ENCODE measurements at regions not wholly inside any gene's neighbourhood (a gene's known extent, or its start where the extent isn't known, plus 50 kb on each side); places are given as distances from the start of the nearest gene placed in this dataset.

DNA sequence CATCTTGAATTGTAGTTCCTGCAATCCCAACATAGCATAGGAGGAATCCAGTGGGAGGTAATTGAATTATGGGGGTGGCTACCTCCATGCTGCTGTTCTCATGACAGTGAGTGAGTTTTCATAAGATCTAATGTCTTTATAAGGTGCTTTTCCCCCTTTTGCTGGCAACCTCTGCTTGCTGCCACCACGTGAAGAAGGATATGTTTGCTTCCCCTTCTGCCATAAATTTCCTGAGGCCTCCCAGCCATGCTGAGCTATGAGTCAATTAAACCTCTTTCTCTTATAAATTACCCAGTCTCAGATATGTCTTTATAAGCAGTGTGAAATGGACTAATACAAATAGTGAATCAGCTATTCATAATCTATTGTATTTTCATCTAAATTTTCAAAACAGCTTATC is 537.3 kb downstream of the EPHA3 start:
- no peak overlapping the region for H3K4me3 ChIP-seq
- peaks cover 39% of the 10 kb centered on the region for H3K9me3 ChIP-seq (replicated peaks)
- no peaks in the 10 kb centered on the region for H3K27me3 ChIP-seq (ENCODE audit: low read depth)
- no peaks in the 10 kb centered on the region for H3K4me1 ChIP-seq
- TF ChIP-seq, protein P1, sequence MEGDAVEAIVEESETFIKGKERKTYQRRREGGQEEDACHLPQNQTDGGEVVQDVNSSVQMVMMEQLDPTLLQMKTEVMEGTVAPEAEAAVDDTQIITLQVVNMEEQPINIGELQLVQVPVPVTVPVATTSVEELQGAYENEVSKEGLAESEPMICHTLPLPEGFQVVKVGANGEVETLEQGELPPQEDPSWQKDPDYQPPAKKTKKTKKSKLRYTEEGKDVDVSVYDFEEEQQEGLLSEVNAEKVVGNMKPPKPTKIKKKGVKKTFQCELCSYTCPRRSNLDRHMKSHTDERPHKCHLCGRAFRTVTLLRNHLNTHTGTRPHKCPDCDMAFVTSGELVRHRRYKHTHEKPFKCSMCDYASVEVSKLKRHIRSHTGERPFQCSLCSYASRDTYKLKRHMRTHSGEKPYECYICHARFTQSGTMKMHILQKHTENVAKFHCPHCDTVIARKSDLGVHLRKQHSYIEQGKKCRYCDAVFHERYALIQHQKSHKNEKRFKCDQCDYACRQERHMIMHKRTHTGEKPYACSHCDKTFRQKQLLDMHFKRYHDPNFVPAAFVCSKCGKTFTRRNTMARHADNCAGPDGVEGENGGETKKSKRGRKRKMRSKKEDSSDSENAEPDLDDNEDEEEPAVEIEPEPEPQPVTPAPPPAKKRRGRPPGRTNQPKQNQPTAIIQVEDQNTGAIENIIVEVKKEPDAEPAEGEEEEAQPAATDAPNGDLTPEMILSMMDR (IDR thresholded peaks at IDR 0.05; ENCODE audit: borderline replicate concordance): no peak
- no peak overlapping the region for H3K27ac ChIP-seq (replicated peaks)
- no peaks in the 10 kb centered on the region for H3K36me3 ChIP-seq
- DNase-seq: no peak
- intact Hi-C loops (cut with micrococcal nuclease): no loop called here

DNA sequence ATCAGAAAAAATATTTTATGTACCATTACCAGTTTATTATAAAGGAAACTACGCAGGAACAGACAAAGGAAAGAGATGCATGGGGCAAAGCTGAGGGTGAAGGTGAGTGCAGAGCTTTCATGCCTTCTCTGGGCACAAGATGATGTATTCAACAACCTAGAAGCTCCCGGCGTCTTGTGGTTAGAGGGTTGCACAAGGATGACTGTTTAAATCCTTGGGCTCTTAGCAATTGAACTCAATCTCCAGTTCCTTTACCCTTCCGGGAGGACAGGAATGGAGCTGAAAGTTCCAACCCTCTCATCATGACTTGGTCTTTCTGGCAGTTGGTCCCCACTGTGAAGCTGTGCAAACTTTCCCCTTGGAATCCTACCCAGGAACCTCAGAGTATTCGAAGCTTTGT is 542.0 kb downstream of the EPHA3 start:
- Histone ChIP-seq H3K27ac (replicated peaks) (no peak overlapping the region), H3K9me3 (replicated peaks) (no peaks in the 10 kb centered on the region), H3K4me3 (no peak overlapping the region), H3K4me1 (no peaks in the 10 kb centered on the region), H3K27me3 (ENCODE audit: low read depth) (no peaks in the 10 kb centered on the region), H3K36me3 (no peaks in the 10 kb centered on the region)
- TF ChIP-seq, protein P1 (IDR thresholded peaks at IDR 0.05; ENCODE audit: borderline replicate concordance): no peak
- no peak for DNase-seq
- intact Hi-C loops (cut with micrococcal nuclease): no loop called here

DNA sequence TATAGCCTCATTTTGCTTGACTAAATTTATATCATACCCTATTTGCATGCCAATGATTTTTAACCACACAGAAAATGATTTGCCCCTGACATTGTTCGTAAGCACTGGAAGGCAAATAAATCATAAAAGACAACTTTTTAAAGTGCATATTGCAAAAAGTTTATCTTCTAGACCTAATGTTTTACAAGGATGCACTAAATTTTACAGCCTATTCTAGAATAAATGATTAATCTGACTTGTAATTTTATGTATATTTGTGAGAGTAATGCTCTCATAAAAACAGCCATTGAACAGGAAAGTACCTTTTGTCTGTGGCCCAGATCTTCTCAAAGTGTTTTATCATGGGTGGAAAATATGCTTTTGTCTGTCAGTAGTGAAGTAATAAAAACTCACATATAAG is 546.6 kb downstream of the EPHA3 start:
- Histone ChIP-seq H3K27me3 (ENCODE audit: low read depth) (no peaks in the 10 kb centered on the region), H3K4me1 (no peaks in the 10 kb centered on the region), H3K36me3 (no peaks in the 10 kb centered on the region), H3K27ac (replicated peaks) (no peak overlapping the region), H3K4me3 (no peak overlapping the region), H3K9me3 (replicated peaks) (peaks cover 23% of the 10 kb centered on the region)
- TF ChIP-seq, protein P1 (IDR thresholded peaks at IDR 0.05; ENCODE audit: borderline replicate concordance): no peak
- intact Hi-C loops (cut with micrococcal nuclease): no loop called here
- DNase-seq: no peak

DNA sequence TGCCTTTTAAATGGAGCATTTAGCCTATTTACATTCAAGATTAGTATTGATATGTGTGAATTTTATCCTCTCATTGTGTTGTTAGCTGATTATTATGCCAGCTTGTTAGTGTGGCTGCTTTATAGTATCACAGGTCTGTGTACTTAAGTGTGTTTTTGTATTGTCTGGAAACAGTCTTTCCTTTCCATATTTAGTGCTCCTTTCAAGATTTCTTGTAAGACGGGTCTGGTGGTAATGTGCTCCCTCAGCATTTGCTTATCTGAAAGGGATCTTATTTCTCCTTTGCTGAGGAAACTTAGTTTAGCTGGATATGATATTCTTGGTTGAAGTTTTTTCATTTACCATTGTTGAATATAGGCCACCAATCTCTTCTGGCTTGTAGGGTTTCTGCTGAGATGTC is 549.0 kb downstream of the EPHA3 start:
- Histone ChIP-seq H3K9me3 (replicated peaks) (peaks cover 23% of the 10 kb centered on the region), H3K27me3 (ENCODE audit: low read depth) (no peaks in the 10 kb centered on the region), H3K27ac (replicated peaks) (no peak overlapping the region), H3K4me3 (no peak overlapping the region), H3K4me1 (no peaks in the 10 kb centered on the region), H3K36me3 (no peaks in the 10 kb centered on the region)
- intact Hi-C loops (cut with micrococcal nuclease): no loop called here
- TF ChIP-seq, protein P1 (IDR thresholded peaks at IDR 0.05; ENCODE audit: borderline replicate concordance): no peak
- no peak for DNase-seq

DNA sequence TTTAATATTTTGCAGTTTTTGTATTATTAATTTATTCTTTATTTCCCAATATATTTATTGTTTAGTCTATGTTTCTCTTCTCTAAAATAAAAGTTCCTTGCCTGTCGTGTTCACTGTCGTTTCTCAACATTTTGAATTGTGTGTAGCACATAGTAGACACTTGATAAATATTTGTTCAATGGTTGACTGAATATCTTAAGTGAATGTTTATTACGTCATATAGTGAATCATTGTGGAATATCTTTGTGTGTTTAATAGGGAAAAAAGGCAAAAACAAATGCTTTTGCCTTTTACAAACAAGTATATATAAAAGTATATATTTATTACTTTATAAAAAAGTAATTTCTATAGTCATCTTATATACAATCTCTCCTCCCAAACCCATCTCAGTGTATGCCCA is 572.3 kb downstream of the EPHA3 start:
- intact Hi-C loops (cut with micrococcal nuclease): no loop called here
- TF ChIP-seq, protein P1 (IDR thresholded peaks at IDR 0.05; ENCODE audit: borderline replicate concordance): no peak
- no peak for DNase-seq
- no peaks in the 10 kb centered on the region for H3K4me1 ChIP-seq
- H3K9me3 ChIP-seq (replicated peaks): no peaks in the 10 kb centered on the region
- no peak overlapping the region for H3K27ac ChIP-seq (replicated peaks)
- H3K27me3 ChIP-seq (ENCODE audit: low read depth): no peaks in the 10 kb centered on the region
- no peaks in the 10 kb centered on the region for H3K36me3 ChIP-seq
- H3K4me3 ChIP-seq: no peak overlapping the region

DNA sequence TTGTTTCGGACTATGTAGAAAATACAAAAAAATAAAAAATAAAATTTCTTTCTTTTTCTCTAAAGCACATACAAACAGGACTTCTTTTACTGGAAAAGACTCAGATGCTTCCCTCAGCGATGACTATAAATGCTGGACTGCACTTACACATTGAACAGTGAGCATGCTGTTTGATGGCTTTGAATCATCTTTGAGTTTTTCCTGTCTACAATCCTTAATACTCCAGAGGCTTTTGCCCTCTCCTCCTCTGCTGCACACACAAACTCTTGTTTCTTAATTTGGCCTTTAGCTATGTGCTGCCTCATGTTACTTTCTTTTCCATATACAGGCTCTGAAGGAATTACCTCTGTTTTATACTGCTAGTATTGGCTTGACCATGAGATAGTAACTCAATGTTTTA is 575.1 kb downstream of the EPHA3 start:
- intact Hi-C loops (cut with micrococcal nuclease): no loop called here
- Histone ChIP-seq H3K27ac (replicated peaks) (no peak overlapping the region), H3K36me3 (no peaks in the 10 kb centered on the region), H3K27me3 (ENCODE audit: low read depth) (no peaks in the 10 kb centered on the region), H3K9me3 (replicated peaks) (no peaks in the 10 kb centered on the region), H3K4me1 (no peaks in the 10 kb centered on the region), H3K4me3 (no peak overlapping the region)
- no peak for DNase-seq
- TF ChIP-seq, protein P1 (IDR thresholded peaks at IDR 0.05; ENCODE audit: borderline replicate concordance): no peak

Measured in left ventricle myocardium inferior (tissue), 1 donor.